Activated naive CD4-positive, alpha-beta T cell treated with anti-CD3 and anti-CD28 coated beads, Interleukin-2, amount 50 U/mL, for 16 hours (primary cell): ENCODE measurements at regions not wholly inside any gene's neighbourhood (a gene's known extent, or its start where the extent isn't known, plus 50 kb on each side); places are given as distances from the start of the nearest gene placed in this dataset.
"Not testable (repeated sequence)": the region's sequence is repeated elsewhere in the genome, so short reads cannot be mapped to it uniquely, and the experiment has no call there.

ENCODE experiments used
- DNase-seq: peaks from one replicate; pipeline ENCODE4 v3.0.0-alpha.2; 2020

- no peak for DNase-seq
Measured at GRCh38 chr16:48972236-48972635, 309.4 kb downstream of the CBLN1 start.

DNA sequence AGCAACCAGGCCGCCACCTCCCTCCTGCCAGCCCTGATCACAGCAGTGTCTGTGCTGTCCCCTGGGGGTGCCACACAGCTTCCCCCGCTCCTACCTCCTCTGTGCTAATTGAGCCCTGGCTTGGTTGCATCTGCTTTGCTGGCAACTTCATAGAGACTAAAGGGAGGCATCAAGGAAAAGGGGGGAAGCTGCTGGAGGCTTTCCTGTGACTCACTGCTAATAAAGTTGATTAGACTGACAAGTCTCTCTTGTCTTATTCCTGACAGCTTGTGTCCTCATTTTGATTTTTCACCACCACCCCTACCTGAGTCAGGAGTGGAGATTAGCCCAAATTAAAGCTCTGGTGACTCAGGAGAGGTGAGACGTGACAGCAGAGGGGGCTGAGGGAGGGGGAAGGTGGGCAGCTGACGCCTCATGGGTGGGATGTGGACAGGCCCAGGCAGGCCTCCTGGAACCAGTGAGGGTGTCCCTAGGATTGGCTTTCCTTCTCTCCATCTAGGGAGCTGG, 310.0 kb downstream of the CBLN1 start:
- no peak for DNase-seq

DNA sequence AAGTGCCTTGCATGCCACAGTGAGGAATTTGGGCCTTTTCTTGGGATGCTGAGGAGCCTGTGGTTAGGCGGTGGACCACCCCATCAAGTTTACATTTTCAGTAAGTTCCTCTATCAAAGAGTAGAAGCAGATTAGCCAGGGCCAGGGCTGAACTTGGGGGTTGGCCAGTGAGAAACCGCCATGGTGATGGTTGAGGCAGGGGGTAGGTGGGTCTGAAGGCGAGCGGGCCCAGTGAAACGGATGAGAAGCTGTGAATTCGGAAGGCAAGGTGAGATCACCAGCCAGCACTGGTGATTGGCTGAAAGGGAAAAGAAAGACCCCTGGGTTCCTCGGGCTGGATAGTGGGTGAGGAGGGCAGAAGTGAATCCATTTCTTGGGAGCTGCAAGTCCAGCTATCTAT, 311.4 kb downstream of the CBLN1 start:
- DNase-seq, result no peak

DNA sequence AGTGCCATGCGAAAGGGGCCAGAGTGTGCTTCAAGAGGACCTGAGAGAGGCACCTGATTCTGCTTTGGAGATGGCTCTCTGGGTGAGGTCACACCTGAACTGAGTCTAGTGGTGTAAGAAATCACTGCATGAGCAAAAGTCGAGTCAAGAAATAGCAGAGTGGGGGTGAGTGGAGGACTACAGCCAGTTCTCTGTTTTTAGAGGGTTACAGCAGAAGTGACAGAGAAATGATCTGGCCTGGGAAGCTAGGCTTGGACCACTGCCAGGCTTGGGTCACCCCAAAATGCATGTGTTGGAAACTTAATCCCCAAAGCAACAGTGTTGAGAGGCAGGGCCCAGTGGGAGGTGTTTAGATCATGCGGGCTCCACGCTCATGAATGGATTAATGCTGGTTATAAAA, 312.0 kb downstream of the CBLN1 start:
- DNase-seq, result no peak

GRCh38 chr16:48965386-48965785, 316.3 kb downstream of the CBLN1 start:
- DNase-seq, result no peak

- no peak for DNase-seq
Measured at GRCh38 chr16:48963901-48964615, 317.6 kb downstream of the CBLN1 start.

GRCh38 chr16:48963306-48963705, 318.3 kb downstream of the CBLN1 start:
- DNase-seq, result no peak

DNA sequence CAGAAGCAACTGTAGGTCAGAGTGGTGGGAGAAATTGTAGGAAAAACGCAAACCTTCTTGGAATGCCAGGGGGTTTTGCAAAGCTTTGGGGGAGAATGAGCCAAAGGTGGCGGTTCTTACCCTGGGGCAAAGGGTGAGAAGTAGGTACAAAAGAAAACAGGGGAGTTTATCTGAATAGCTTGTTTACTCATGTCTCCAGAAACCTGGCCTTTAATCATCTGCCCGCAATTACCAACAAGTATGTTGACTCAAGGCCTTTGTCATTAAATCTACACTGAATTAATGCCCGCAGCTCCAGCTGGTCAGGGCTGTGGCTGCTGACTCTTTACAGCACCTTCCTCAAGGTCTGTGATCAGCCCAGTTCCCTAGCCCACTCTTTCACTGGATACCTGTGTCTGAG, 320.1 kb downstream of the CBLN1 start:
- no peak for DNase-seq

- DNase-seq, result no peak
Measured at GRCh38 chr16:48960830-48961229, 320.8 kb downstream of the CBLN1 start.

DNA sequence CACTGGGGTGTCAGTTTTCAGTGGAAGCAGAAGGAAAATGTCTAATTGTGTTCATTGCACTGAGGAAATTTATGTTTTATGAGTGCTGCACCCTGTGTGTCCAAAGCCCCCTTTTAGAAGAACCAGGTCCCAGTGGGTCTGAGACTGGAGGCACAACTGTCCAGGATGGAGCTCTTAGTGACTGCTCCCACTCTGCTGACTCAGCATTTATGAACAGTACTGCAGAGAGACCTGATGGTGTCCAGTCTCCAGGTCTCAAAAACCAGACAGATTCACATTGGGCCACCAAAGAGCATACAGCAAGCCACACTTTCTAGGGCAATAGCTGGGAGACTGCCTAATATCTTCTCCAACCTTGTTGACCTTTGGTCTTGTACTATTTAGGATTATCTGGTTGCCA, 321.9 kb downstream of the CBLN1 start:
- DNase-seq, result no peak

DNA sequence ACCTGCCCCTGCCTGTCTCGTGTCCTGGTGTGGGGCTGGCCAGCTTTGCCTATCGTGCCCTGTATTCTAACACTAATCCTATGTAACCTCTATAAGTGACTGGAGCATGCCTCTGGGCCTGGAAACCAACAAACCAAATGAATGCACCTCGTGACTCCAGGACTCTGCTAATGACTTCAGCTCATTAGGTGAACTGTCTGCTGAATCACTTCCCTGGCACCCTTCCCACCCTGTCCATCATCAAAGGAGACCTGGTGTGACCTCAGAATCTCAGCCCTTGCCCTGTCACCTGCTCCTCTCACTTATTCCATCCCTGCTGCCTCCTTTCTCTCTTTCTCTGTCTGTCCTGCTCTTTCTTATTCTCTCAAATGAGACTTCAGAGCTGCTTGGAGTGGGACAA, 322.4 kb downstream of the CBLN1 start:
- no peak for DNase-seq

GRCh38 chr16:48958681-48959080, 323.0 kb downstream of the CBLN1 start:
- no peak for DNase-seq

- DNase-seq, result no peak
Measured at GRCh38 chr16:48956620-48957019, 325.0 kb downstream of the CBLN1 start.

GRCh38 chr16:48955837-48956236, 325.8 kb downstream of the CBLN1 start:
- DNase-seq, result no peak

GRCh38 chr16:48951621-48952125, 330.0 kb downstream of the CBLN1 start:
- DNase-seq, result not testable (repeated sequence)

GRCh38 chr16:48950184-48950583, 331.5 kb downstream of the CBLN1 start:
- no peak for DNase-seq

- no peak for DNase-seq
Measured at GRCh38 chr16:48949636-48950035, 332.0 kb downstream of the CBLN1 start.

GRCh38 chr16:48948911-48949310, 332.7 kb downstream of the CBLN1 start:
- DNase-seq, result no peak

DNA sequence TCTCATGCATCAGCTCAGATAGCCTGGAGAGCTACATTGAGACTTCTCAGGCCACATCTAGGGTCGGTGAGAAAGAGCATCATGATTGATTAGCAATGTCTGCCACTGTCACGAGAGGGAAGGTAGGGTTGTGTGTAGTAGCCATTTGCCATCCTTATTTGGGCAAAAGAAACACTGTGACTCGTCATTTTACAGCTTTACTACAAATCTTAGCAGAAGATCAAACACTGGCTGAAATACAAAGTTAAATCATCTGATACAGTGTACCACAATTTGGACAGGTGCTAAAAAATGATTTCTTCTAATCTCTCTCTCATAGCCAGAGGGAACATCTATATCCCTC, 334.3 kb downstream of the CBLN1 start:
- DNase-seq, result no peak

GRCh38 chr16:48946686-48947370, 334.8 kb downstream of the CBLN1 start:
- DNase-seq, result no peak

GRCh38 chr16:48942996-48943395, 333.0 kb upstream of the N4BP1 start:
- no peak for DNase-seq

DNA sequence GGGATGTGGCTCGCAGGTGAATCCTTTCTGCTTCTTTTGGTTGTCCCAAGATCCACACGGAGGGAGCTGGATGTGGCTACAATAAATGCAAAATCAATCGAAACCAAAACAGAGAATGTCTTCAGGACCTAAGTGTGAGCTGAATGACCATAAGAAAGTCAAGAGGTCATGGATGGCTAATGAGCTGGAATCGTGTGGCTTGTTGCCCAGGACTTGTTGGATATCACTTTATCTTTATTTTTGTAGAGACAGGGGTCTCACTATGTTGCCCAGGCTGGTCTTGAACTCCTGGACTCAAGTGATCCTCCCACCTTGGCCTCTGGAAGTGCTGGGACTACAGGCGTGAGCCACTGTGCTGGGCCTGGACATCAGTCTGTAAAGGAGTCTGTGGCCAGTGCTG, 326.8 kb upstream of the N4BP1 start:
- DNase-seq, result no peak

DNA sequence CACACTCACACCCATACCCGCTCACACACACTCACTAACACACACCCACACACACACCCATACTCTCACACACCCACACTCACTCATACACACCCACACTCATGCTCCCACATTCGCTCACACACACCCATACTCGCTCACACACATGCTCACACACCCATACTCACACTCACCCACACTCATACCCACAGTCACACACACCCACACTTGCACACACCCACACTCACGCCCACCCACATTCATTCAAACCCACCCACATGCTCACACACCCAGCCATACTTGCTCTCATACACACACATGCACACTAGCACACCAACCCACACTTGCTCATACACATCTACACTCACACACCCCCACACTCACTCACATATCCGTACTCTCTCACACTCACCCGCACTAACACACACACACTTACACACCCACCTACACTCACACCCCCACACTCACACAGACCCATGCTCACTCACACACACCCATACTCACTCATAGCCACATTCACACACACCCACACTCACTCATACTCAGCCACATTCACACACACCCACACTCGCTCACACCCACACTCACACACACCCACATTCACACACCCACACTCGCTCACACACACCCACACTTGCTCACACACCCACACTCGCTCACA, 322.4 kb upstream of the N4BP1 start:
- DNase-seq, result no peak

GRCh38 chr16:48930951-48931553, 321.1 kb upstream of the N4BP1 start:
- no peak for DNase-seq
